Smooth muscle cell of the brain vasculature (primary cell): ENCODE measurements at regions not wholly inside any gene's neighbourhood (a gene's known extent, or its start where the extent isn't known, plus 50 kb on each side); places are given as distances from the start of the nearest gene placed in this dataset.
"Not testable (repeated sequence)": the region's sequence is repeated elsewhere in the genome, so short reads cannot be mapped to it uniquely, and the experiment has no call there.

ENCODE experiments used
- DNase-seq: peaks from one replicate; pipeline ENCODE4 v3.0.0-alpha.2; 2012; ENCODE audit warnings: low read depth, low spot score

- not testable (repeated sequence) for DNase-seq
Observed at GRCh38 chr3:147154988-147155387, 251.4 kb downstream of the ZIC4 start.

GRCh38 chr3:147153830-147154539, 252.4 kb downstream of the ZIC4 start:
- DNase-seq = no peak

GRCh38 chr3:147152476-147152875, 253.9 kb downstream of the ZIC4 start:
- DNase-seq = no peak

GRCh38 chr3:147141516-147142288, 264.6 kb downstream of the ZIC4 start:
- no peak for DNase-seq

- DNase-seq = no peak
Observed at GRCh38 chr3:147139341-147139740, 267.0 kb downstream of the ZIC4 start.

- no peak for DNase-seq
Observed at GRCh38 chr3:147132168-147132567, 274.2 kb downstream of the ZIC4 start.

GRCh38 chr3:147130461-147130860, 275.9 kb downstream of the ZIC4 start:
- DNase-seq = no peak

- DNase-seq = no peak
Observed at GRCh38 chr3:147129665-147130064, 276.7 kb downstream of the ZIC4 start.

GRCh38 chr3:147122350-147122749, 284.0 kb downstream of the ZIC4 start:
- DNase-seq = no peak

GRCh38 chr3:147119989-147120388, 286.4 kb downstream of the ZIC4 start:
- no peak for DNase-seq

- DNase-seq = no peak
Observed at GRCh38 chr3:147119346-147119745, 287.0 kb downstream of the ZIC4 start.

- no peak for DNase-seq
Observed at GRCh38 chr3:147118611-147119010, 287.7 kb downstream of the ZIC4 start.

GRCh38 chr3:147117631-147118030, 288.7 kb downstream of the ZIC4 start:
- no peak for DNase-seq

GRCh38 chr3:147113293-147114044, 292.9 kb downstream of the ZIC4 start:
- peak; percentile 62 for DNase-seq

GRCh38 chr3:147099076-147099475, 307.3 kb downstream of the ZIC4 start:
- no peak for DNase-seq

GRCh38 chr3:147090461-147090860, 315.9 kb downstream of the ZIC4 start:
- DNase-seq = no peak

GRCh38 chr3:147089286-147089685, 317.1 kb downstream of the ZIC4 start:
- no peak for DNase-seq

- not testable (repeated sequence) for DNase-seq
Observed at GRCh38 chr3:147059500-147059899, 346.8 kb downstream of the ZIC4 start.

- peak; percentile 12 for DNase-seq
Observed at GRCh38 chr3:147049821-147050220, 356.5 kb downstream of the ZIC4 start.

- DNase-seq = no peak
Observed at GRCh38 chr3:147049305-147049704, 357.0 kb downstream of the ZIC4 start.

GRCh38 chr3:147046916-147047315, 359.4 kb downstream of the ZIC4 start:
- DNase-seq = no peak

GRCh38 chr3:147038481-147038880, 367.9 kb downstream of the ZIC4 start:
- DNase-seq = no peak
